H9 (cell line): ENCODE measurements at regions not wholly inside any gene's neighbourhood (a gene's known extent, or its start where the extent isn't known, plus 50 kb on each side); places are given as distances from the start of the nearest gene placed in this dataset.

Experiments
- DNase-seq: peaks from one replicate; pipeline ENCODE4 v3.0.0-alpha.2; 2017
- H2AFZ ChIP-seq: one replicate; pipeline ENCODE4 v1.6.1; 2013; ENCODE audit warnings: mild to moderate bottlenecking, low read length, control low read depth, moderate library complexity
- H2AK5ac ChIP-seq: 2 replicates; pipeline ENCODE4 v1.6.1; 2013; ENCODE audit warnings: low read length, control low read depth, mixed read lengths; ENCODE audit not compliant: insufficient read length
- H2BK120ac ChIP-seq: one replicate; pipeline ENCODE4 v1.6.1; 2013; ENCODE audit warnings: low read depth, mild to moderate bottlenecking, low read length, control low read depth, inconsistent platforms; ENCODE audit not compliant: poor library complexity, severe bottlenecking
- H2BK12ac ChIP-seq: 2 replicates; pipeline ENCODE4 v1.6.1; 2013; ENCODE audit warnings: low read length, control low read depth, mixed read lengths, low read depth; ENCODE audit not compliant: insufficient read length
- H2BK15ac ChIP-seq: 2 replicates; pipeline ENCODE4 v1.6.1; 2013; ENCODE audit warnings: low read depth, low read length, control low read depth
- H2BK20ac ChIP-seq: one replicate; pipeline ENCODE4 v1.6.1; 2013; ENCODE audit warnings: low read depth, mild to moderate bottlenecking, low read length, control low read depth, inconsistent platforms; ENCODE audit not compliant: poor library complexity, severe bottlenecking
- H2BK5ac ChIP-seq: 2 replicates; pipeline ENCODE4 v1.6.1; 2013; ENCODE audit warnings: low read length, control low read depth, mixed read lengths; ENCODE audit not compliant: insufficient read length
- H3K14ac ChIP-seq: 2 replicates; pipeline ENCODE4 v1.6.1; 2013; ENCODE audit warnings: low read length, control low read depth; ENCODE audit not compliant: insufficient read depth
- H3K18ac ChIP-seq: 2 replicates; pipeline ENCODE4 v1.6.1; 2013; ENCODE audit warnings: low read depth, mild to moderate bottlenecking, mixed read lengths, low read length, control low read depth; ENCODE audit not compliant: insufficient read length
- H3K23ac ChIP-seq: 2 replicates; pipeline ENCODE4 v1.6.1; 2013; ENCODE audit warnings: low read length, control low read depth, mixed read lengths, low read depth; ENCODE audit not compliant: insufficient read length
- H3K23me2 ChIP-seq: 2 replicates; pipeline ENCODE4 v1.6.1; 2013; ENCODE audit warnings: low read depth, mild to moderate bottlenecking, mixed read lengths, low read length, control low read depth; ENCODE audit not compliant: insufficient read length, poor library complexity, severe bottlenecking
- H3K27ac ChIP-seq: 2 replicates; pipeline ENCODE4 v1.5.1; 2013; ENCODE audit warnings: low read length, control low read depth, mixed read lengths, low read depth; ENCODE audit not compliant: insufficient read length
- H3K27me3 ChIP-seq: 2 replicates; pipeline ENCODE4 v1.6.1; 2013; ENCODE audit warnings: low read length, control low read depth, inconsistent platforms; ENCODE audit not compliant: insufficient read depth
- H3K4ac ChIP-seq: 2 replicates; pipeline ENCODE4 v1.6.1; 2013; ENCODE audit warnings: low read depth, mild to moderate bottlenecking, control low read depth, inconsistent platforms, low read length, moderate library complexity
- H3K4me1 ChIP-seq: 2 replicates; pipeline ENCODE4 v1.6.1; 2013; ENCODE audit warnings: low read length, control low read depth, inconsistent platforms; ENCODE audit not compliant: insufficient read depth
- H3K4me2 ChIP-seq: 2 replicates; pipeline ENCODE4 v1.6.1; 2013; ENCODE audit warnings: low read length, control low read depth, mixed read lengths; ENCODE audit not compliant: insufficient read length, insufficient read depth
- H3K56ac ChIP-seq: 2 replicates; pipeline ENCODE4 v1.6.1; 2013; ENCODE audit warnings: low read depth, mild to moderate bottlenecking, mixed read lengths, low read length, control low read depth; ENCODE audit not compliant: insufficient read length
- H3K79me1 ChIP-seq: 2 replicates; pipeline ENCODE4 v1.6.1; 2013; ENCODE audit warnings: low read depth, mild to moderate bottlenecking, moderate library complexity, low read length, control low read depth, inconsistent platforms; ENCODE audit not compliant: insufficient read depth, poor library complexity, severe bottlenecking
- H3K79me2 ChIP-seq: 2 replicates; pipeline ENCODE4 v1.6.1; 2013; ENCODE audit warnings: low read length, control low read depth, inconsistent platforms; ENCODE audit not compliant: insufficient read depth
- H3K9ac ChIP-seq: 2 replicates; pipeline ENCODE4 v1.6.1; 2013; ENCODE audit warnings: low read length, control low read depth, mixed read lengths; ENCODE audit not compliant: insufficient read length; ENCODE audit errors: extremely low read depth
- H3K9me3 ChIP-seq: one replicate; pipeline ENCODE4 v1.6.1; 2013; ENCODE audit warnings: low read depth, low read length, inconsistent platforms; ENCODE audit not compliant: control insufficient read depth
- H3T11ph ChIP-seq: one replicate; pipeline ENCODE4 v1.6.1; 2013; ENCODE audit warnings: mild to moderate bottlenecking, low read length, control low read depth, inconsistent platforms
- H4K20me1 ChIP-seq: one replicate; pipeline ENCODE4 v1.6.1; 2013; ENCODE audit not compliant: control insufficient read depth, insufficient read length, insufficient read depth
- H4K5ac ChIP-seq: 2 replicates; pipeline ENCODE4 v1.6.1; 2013; ENCODE audit warnings: low read depth, mild to moderate bottlenecking, mixed read lengths, low read length, control low read depth; ENCODE audit not compliant: insufficient read length
- H4K8ac ChIP-seq: replicated peaks from 2 replicates; pipeline ENCODE4 v1.6.1; 2013; ENCODE audit warnings: low read length, control low read depth, mixed read lengths, low read depth; ENCODE audit not compliant: insufficient read length
- H4K91ac ChIP-seq: 2 replicates; pipeline ENCODE4 v1.6.1; 2013; ENCODE audit warnings: low read depth, mild to moderate bottlenecking, moderate library complexity, mixed read lengths, low read length, control low read depth; ENCODE audit not compliant: insufficient read length
- H3K27ac Mint-ChIP-seq, 3 experiments: 2 replicates in 2 of 3; 3 replicates in 1 of 3; pipeline ENCODE4 v1.8.0; 2020 to 2021; ENCODE audit warnings: mixed read lengths in 3 of 3, mild to moderate bottlenecking in 1 of 3, moderate library complexity in 1 of 3
- H3K27me3 Mint-ChIP-seq: 2 replicates; pipeline ENCODE4 v1.8.0; 2021; ENCODE audit warnings: low read depth, mild to moderate bottlenecking, moderate library complexity, mixed read lengths
- H3K36me3 Mint-ChIP-seq, 3 experiments: 2 replicates in 2 of 3; 3 replicates in 1 of 3; pipeline ENCODE4 v1.8.0; 2020 to 2021; ENCODE audit warnings: low read depth in 3 of 3, mixed read lengths in 3 of 3; ENCODE audit not compliant: insufficient read depth in 1 of 3
- H3K4me1 Mint-ChIP-seq, 2 experiments: 2 replicates each; pipeline ENCODE4 v1.8.0; 2020; ENCODE audit warnings: mixed read lengths in 2 of 2
- H3K4me3 Mint-ChIP-seq, 2 experiments: 2 replicates in 1 of 2; 3 replicates in 1 of 2; pipeline ENCODE4 v1.8.0; 2020 to 2021; ENCODE audit warnings: mild to moderate bottlenecking in 2 of 2, mixed read lengths in 2 of 2, moderate library complexity in 1 of 2
- H3K9me3 Mint-ChIP-seq, 2 experiments: 2 replicates in 1 of 2; 3 replicates in 1 of 2; pipeline ENCODE4 v1.8.0; 2020; ENCODE audit warnings: mild to moderate bottlenecking in 2 of 2, mixed read lengths in 2 of 2, moderate library complexity in 1 of 2
- WGBS: extraction: QIAGEN DNeasy Blood & Tissue Kit; methylation state at CpG from one replicate; pipeline ENCODE4 v1.1.7; 2013; ENCODE audit warnings: missing lambda C conversion rate, low lambda C conversion rate, mixed read lengths; ENCODE audit not compliant: insufficient read length; ENCODE audit errors: extremely low coverage; 5-methylcytosine and 5-hydroxymethylcytosine counted together
- TF ChIP-seq, protein P1 (sequence below): fragments of 200-600 bp; sonication (generic); conservative IDR thresholded peaks from 3 replicates; pipeline ENCODE4 v1.8.0; 2021; ENCODE audit warnings: antibody characterized with exemption, mild to moderate bottlenecking

DNA sequence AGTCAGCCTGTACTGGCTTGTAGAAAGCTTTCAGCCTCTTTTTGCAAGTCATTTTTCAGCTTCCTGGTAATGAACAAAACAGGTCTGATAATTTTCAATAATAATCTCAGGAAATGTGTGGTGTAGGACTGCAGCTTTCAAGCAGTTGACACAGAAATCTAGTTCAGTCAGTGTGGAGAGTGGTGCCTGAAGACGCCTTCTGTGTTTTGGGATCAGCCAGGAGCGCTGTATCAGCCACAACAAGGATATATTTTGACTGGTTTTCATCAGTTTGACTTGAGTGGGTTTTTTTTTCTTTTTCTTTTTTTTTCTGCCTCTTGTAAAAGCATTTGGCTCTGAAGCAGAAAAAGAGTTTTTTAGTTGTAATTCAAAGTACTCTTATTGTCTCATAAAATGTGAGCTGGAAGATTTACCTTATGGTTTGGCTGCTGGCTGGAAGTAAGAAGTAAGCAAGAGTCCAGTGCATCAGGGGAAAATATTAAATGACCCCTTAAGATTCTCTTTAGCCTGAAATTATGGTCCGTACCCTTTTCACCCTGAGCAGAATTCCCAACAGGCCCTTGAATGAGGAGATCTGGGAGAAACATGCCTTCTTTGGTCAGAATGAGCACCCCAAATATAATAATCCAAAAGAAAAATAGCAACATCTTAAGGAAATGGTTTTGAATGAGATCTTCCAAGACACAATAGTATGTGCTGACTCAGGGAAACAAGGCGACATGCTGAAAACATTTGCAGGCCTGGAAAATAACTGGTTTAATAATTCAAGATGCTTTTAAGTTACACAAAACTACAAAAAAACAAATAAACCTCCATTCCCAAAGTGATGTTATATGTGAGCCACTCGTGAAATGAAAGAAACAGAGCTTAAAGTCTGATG lies 332.7 kb upstream of the ADAMTS9 start:
- Histone ChIP-seq H4K8ac (no peak overlapping the region), H3K23me2 (no peaks in the 10 kb centered on the region), H4K91ac (no peak overlapping the region), H4K5ac (no peak overlapping the region), H3K9ac (no peak overlapping the region), H2AFZ (no peak overlapping the region), H3K4me2 (no peak overlapping the region), H2BK12ac (no peak overlapping the region), H3T11ph (no peak overlapping the region), H3K4me1 (no peaks in the 10 kb centered on the region), H2BK5ac (no peak overlapping the region), H3K9me3 (no peaks in the 10 kb centered on the region), H3K27me3 (no peaks in the 10 kb centered on the region), H2BK120ac (no peak overlapping the region), H3K23ac (no peak overlapping the region), H3K14ac (no peak overlapping the region), H2BK20ac (no peak overlapping the region), H3K79me1 (no peaks in the 10 kb centered on the region), H3K79me2 (no peaks in the 10 kb centered on the region), H3K4ac (no peak overlapping the region), H2BK15ac (no peak overlapping the region), H3K56ac (no peak overlapping the region), H2AK5ac (no peak overlapping the region), H4K20me1 (no peaks in the 10 kb centered on the region), H3K27ac (no peak overlapping the region), H3K18ac (no peak overlapping the region)
- H3K36me3 Mint-ChIP-seq: no peaks in the 10 kb centered on the region
- no CpG with 5 or more reads among the region's 5 CpGs for WGBS
- no peaks in the 10 kb centered on the region for H3K9me3 Mint-ChIP-seq
- no peak for DNase-seq
- H3K27me3 Mint-ChIP-seq: no peaks in the 10 kb centered on the region
- H3K27ac Mint-ChIP-seq: no peak overlapping the region; a peak in 2 of 7 replicates
- TF ChIP-seq, protein P1, sequence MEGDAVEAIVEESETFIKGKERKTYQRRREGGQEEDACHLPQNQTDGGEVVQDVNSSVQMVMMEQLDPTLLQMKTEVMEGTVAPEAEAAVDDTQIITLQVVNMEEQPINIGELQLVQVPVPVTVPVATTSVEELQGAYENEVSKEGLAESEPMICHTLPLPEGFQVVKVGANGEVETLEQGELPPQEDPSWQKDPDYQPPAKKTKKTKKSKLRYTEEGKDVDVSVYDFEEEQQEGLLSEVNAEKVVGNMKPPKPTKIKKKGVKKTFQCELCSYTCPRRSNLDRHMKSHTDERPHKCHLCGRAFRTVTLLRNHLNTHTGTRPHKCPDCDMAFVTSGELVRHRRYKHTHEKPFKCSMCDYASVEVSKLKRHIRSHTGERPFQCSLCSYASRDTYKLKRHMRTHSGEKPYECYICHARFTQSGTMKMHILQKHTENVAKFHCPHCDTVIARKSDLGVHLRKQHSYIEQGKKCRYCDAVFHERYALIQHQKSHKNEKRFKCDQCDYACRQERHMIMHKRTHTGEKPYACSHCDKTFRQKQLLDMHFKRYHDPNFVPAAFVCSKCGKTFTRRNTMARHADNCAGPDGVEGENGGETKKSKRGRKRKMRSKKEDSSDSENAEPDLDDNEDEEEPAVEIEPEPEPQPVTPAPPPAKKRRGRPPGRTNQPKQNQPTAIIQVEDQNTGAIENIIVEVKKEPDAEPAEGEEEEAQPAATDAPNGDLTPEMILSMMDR: no peak
- H3K4me3 Mint-ChIP-seq: no peak overlapping the region
- peaks cover 13 to 19% of the 10 kb centered on the region in 2 experiments for H3K4me1 Mint-ChIP-seq
